ENCODE measurements at regions not wholly inside any gene's neighbourhood (a gene's known extent, or its start where the extent isn't known, plus 50 kb on each side); places are given as distances from the start of the nearest gene placed in this dataset.

GRCh38 chr20:57020364-57020763 is 246.1 kb downstream of the BMP7 start:
- no peaks in the 10 kb centered on the region for H3K9me2 ChIP-seq (replicated peaks; ENCODE audit: insufficient read depth, low read length)
- H3K9me3 ChIP-seq (ENCODE audit: low read length), result no peaks in the 10 kb centered on the region
- H2AFZ ChIP-seq (ENCODE audit: low read length), result no peak overlapping the region
- H3K79me2 ChIP-seq (ENCODE audit: low read length), result no peaks in the 10 kb centered on the region
- H3K9ac ChIP-seq (ENCODE audit: low read length), result no peak overlapping the region
- H3K4me3 ChIP-seq (ENCODE audit: low read length), result no peak overlapping the region
- no peaks in the 10 kb centered on the region for H3K36me3 ChIP-seq (ENCODE audit: insufficient read depth, low read length)
- H3K27ac ChIP-seq (ENCODE audit: low read length), result no peak overlapping the region
- no peaks in the 10 kb centered on the region for H3K27me3 ChIP-seq (ENCODE audit: low read length)
- H4K20me1 ChIP-seq (ENCODE audit: insufficient read depth, low read depth, low read length), result no peaks in the 10 kb centered on the region
- no peak overlapping the region for H3K4me2 ChIP-seq (ENCODE audit: low read depth, low read length, poor library complexity, severe bottlenecking)
- no peak for DNase-seq
- no peaks in the 10 kb centered on the region for H3K4me1 ChIP-seq (ENCODE audit: low read length)

- Histone ChIP-seq H2AFZ (ENCODE audit: low read length) (no peak overlapping the region), H4K20me1 (ENCODE audit: insufficient read depth, low read depth, low read length) (no peaks in the 10 kb centered on the region), H3K36me3 (ENCODE audit: insufficient read depth, low read length) (no peaks in the 10 kb centered on the region), H3K9ac (ENCODE audit: low read length) (no peak overlapping the region), H3K27me3 (ENCODE audit: low read length) (no peaks in the 10 kb centered on the region), H3K9me3 (ENCODE audit: low read length) (no peaks in the 10 kb centered on the region), H3K4me2 (ENCODE audit: low read depth, low read length, poor library complexity, severe bottlenecking) (no peak overlapping the region), H3K79me2 (ENCODE audit: low read length) (no peaks in the 10 kb centered on the region), H3K9me2 (replicated peaks; ENCODE audit: insufficient read depth, low read length) (no peaks in the 10 kb centered on the region), H3K4me1 (ENCODE audit: low read length) (no peaks in the 10 kb centered on the region), H3K27ac (ENCODE audit: low read length) (no peak overlapping the region), H3K4me3 (ENCODE audit: low read length) (no peak overlapping the region)
- DNase-seq, result no peak
Measured at GRCh38 chr20:57022306-57022705, 244.1 kb downstream of the BMP7 start.

GRCh38 chr20:57023007-57023406 is 243.4 kb downstream of the BMP7 start:
- H3K79me2 ChIP-seq (ENCODE audit: low read length), result no peaks in the 10 kb centered on the region
- no peak overlapping the region for H2AFZ ChIP-seq (ENCODE audit: low read length)
- no peak overlapping the region for H3K9ac ChIP-seq (ENCODE audit: low read length)
- no peaks in the 10 kb centered on the region for H3K9me3 ChIP-seq (ENCODE audit: low read length)
- H3K27me3 ChIP-seq (ENCODE audit: low read length), result no peaks in the 10 kb centered on the region
- no peaks in the 10 kb centered on the region for H3K36me3 ChIP-seq (ENCODE audit: insufficient read depth, low read length)
- no peak for DNase-seq
- no peaks in the 10 kb centered on the region for H4K20me1 ChIP-seq (ENCODE audit: insufficient read depth, low read depth, low read length)
- no peaks in the 10 kb centered on the region for H3K9me2 ChIP-seq (replicated peaks; ENCODE audit: insufficient read depth, low read length)
- no peak overlapping the region for H3K27ac ChIP-seq (ENCODE audit: low read length)
- no peak overlapping the region for H3K4me3 ChIP-seq (ENCODE audit: low read length)
- H3K4me1 ChIP-seq (ENCODE audit: low read length), result no peaks in the 10 kb centered on the region
- no peak overlapping the region for H3K4me2 ChIP-seq (ENCODE audit: low read depth, low read length, poor library complexity, severe bottlenecking)

GRCh38 chr20:57023997-57024396 is 242.4 kb downstream of the BMP7 start:
- Histone ChIP-seq H4K20me1 (ENCODE audit: insufficient read depth, low read depth, low read length) (no peaks in the 10 kb centered on the region), H3K9me2 (replicated peaks; ENCODE audit: insufficient read depth, low read length) (no peaks in the 10 kb centered on the region), H3K79me2 (ENCODE audit: low read length) (no peaks in the 10 kb centered on the region), H2AFZ (ENCODE audit: low read length) (no peak overlapping the region), H3K9ac (ENCODE audit: low read length) (no peak overlapping the region), H3K4me1 (ENCODE audit: low read length) (no peaks in the 10 kb centered on the region), H3K27me3 (ENCODE audit: low read length) (no peaks in the 10 kb centered on the region), H3K4me3 (ENCODE audit: low read length) (no peak overlapping the region), H3K36me3 (ENCODE audit: insufficient read depth, low read length) (no peaks in the 10 kb centered on the region), H3K27ac (ENCODE audit: low read length) (no peak overlapping the region), H3K4me2 (ENCODE audit: low read depth, low read length, poor library complexity, severe bottlenecking) (no peak overlapping the region), H3K9me3 (ENCODE audit: low read length) (no peaks in the 10 kb centered on the region)
- no peak for DNase-seq

- Histone ChIP-seq H3K27me3 (ENCODE audit: low read length) (no peaks in the 10 kb centered on the region), H3K9me3 (ENCODE audit: low read length) (no peaks in the 10 kb centered on the region), H3K4me1 (ENCODE audit: low read length) (no peaks in the 10 kb centered on the region), H2AFZ (ENCODE audit: low read length) (no peak overlapping the region), H3K36me3 (ENCODE audit: insufficient read depth, low read length) (no peaks in the 10 kb centered on the region), H4K20me1 (ENCODE audit: insufficient read depth, low read depth, low read length) (no peaks in the 10 kb centered on the region), H3K79me2 (ENCODE audit: low read length) (no peaks in the 10 kb centered on the region), H3K4me3 (ENCODE audit: low read length) (no peak overlapping the region), H3K9ac (ENCODE audit: low read length) (no peak overlapping the region), H3K4me2 (ENCODE audit: low read depth, low read length, poor library complexity, severe bottlenecking) (no peak overlapping the region), H3K9me2 (replicated peaks; ENCODE audit: insufficient read depth, low read length) (no peaks in the 10 kb centered on the region), H3K27ac (ENCODE audit: low read length) (no peak overlapping the region)
- no peak for DNase-seq
Measured at GRCh38 chr20:57024849-57025248, 241.6 kb downstream of the BMP7 start.

- H3K4me1 ChIP-seq (ENCODE audit: low read length), result no peaks in the 10 kb centered on the region
- no peak for DNase-seq
- no peaks in the 10 kb centered on the region for H3K27me3 ChIP-seq (ENCODE audit: low read length)
- no peaks in the 10 kb centered on the region for H3K36me3 ChIP-seq (ENCODE audit: insufficient read depth, low read length)
- no peaks in the 10 kb centered on the region for H4K20me1 ChIP-seq (ENCODE audit: insufficient read depth, low read depth, low read length)
- H3K9me3 ChIP-seq (ENCODE audit: low read length), result no peaks in the 10 kb centered on the region
- H3K4me2 ChIP-seq (ENCODE audit: low read depth, low read length, poor library complexity, severe bottlenecking), result no peak overlapping the region
- no peaks in the 10 kb centered on the region for H3K79me2 ChIP-seq (ENCODE audit: low read length)
- H3K4me3 ChIP-seq (ENCODE audit: low read length), result no peak overlapping the region
- H3K27ac ChIP-seq (ENCODE audit: low read length), result no peak overlapping the region
- no peaks in the 10 kb centered on the region for H3K9me2 ChIP-seq (replicated peaks; ENCODE audit: insufficient read depth, low read length)
- no peak overlapping the region for H2AFZ ChIP-seq (ENCODE audit: low read length)
- H3K9ac ChIP-seq (ENCODE audit: low read length), result no peak overlapping the region
Measured at GRCh38 chr20:57025261-57025660, 241.2 kb downstream of the BMP7 start.

- no peaks in the 10 kb centered on the region for H3K79me2 ChIP-seq (ENCODE audit: low read length)
- no peak overlapping the region for H2AFZ ChIP-seq (ENCODE audit: low read length)
- H3K9me3 ChIP-seq (ENCODE audit: low read length), result no peaks in the 10 kb centered on the region
- no peaks in the 10 kb centered on the region for H3K36me3 ChIP-seq (ENCODE audit: insufficient read depth, low read length)
- H4K20me1 ChIP-seq (ENCODE audit: insufficient read depth, low read depth, low read length), result no peaks in the 10 kb centered on the region
- H3K4me1 ChIP-seq (ENCODE audit: low read length), result no peaks in the 10 kb centered on the region
- no peak overlapping the region for H3K4me3 ChIP-seq (ENCODE audit: low read length)
- no peak overlapping the region for H3K9ac ChIP-seq (ENCODE audit: low read length)
- no peak overlapping the region for H3K27ac ChIP-seq (ENCODE audit: low read length)
- no peak for DNase-seq
- H3K9me2 ChIP-seq (replicated peaks; ENCODE audit: insufficient read depth, low read length), result no peaks in the 10 kb centered on the region
- H3K4me2 ChIP-seq (ENCODE audit: low read depth, low read length, poor library complexity, severe bottlenecking), result no peak overlapping the region
- no peaks in the 10 kb centered on the region for H3K27me3 ChIP-seq (ENCODE audit: low read length)
Measured at GRCh38 chr20:57025666-57026224, 240.7 kb downstream of the BMP7 start.

GRCh38 chr20:57027777-57028176 is 238.7 kb downstream of the BMP7 start:
- Histone ChIP-seq H3K27me3 (ENCODE audit: low read length) (no peaks in the 10 kb centered on the region), H3K4me3 (ENCODE audit: low read length) (no peak overlapping the region), H4K20me1 (ENCODE audit: insufficient read depth, low read depth, low read length) (no peaks in the 10 kb centered on the region), H3K9ac (ENCODE audit: low read length) (no peak overlapping the region), H3K9me3 (ENCODE audit: low read length) (no peaks in the 10 kb centered on the region), H3K79me2 (ENCODE audit: low read length) (no peaks in the 10 kb centered on the region), H3K4me1 (ENCODE audit: low read length) (no peaks in the 10 kb centered on the region), H3K4me2 (ENCODE audit: low read depth, low read length, poor library complexity, severe bottlenecking) (no peak overlapping the region), H2AFZ (ENCODE audit: low read length) (no peak overlapping the region), H3K27ac (ENCODE audit: low read length) (no peak overlapping the region), H3K9me2 (replicated peaks; ENCODE audit: insufficient read depth, low read length) (no peaks in the 10 kb centered on the region), H3K36me3 (ENCODE audit: insufficient read depth, low read length) (no peaks in the 10 kb centered on the region)
- no peak for DNase-seq

All from Karpas-422 (cell line).